A172 (cell line): ENCODE measurements at regions not wholly inside any gene's neighbourhood (a gene's known extent, or its start where the extent isn't known, plus 50 kb on each side); places are given as distances from the start of the nearest gene placed in this dataset.

Experiments
- DNase-seq: peaks from one replicate; pipeline ENCODE4 v3.0.0-alpha.2; 2015; ENCODE audit warnings: low spot score

DNA sequence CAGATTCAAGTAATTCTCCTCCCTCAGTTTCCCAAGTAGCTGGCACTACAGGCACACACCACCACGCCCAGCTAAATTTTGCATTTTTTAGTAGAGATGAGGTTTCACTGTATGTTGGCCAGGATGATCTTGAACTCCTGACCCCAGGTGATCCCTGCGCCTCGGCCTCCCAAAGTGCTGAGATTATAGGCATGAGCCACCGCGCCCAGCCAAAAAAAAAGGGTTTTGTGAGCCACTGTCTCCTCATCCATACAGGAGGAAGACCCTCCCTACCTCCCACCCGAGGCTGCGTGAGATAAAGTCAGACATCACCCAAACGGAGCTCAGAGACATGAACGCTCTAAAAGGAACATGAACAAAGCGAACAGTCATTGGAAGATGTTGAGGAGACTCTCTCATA is 745.7 kb downstream of the BRD1 start:
- no peak for DNase-seq

DNA sequence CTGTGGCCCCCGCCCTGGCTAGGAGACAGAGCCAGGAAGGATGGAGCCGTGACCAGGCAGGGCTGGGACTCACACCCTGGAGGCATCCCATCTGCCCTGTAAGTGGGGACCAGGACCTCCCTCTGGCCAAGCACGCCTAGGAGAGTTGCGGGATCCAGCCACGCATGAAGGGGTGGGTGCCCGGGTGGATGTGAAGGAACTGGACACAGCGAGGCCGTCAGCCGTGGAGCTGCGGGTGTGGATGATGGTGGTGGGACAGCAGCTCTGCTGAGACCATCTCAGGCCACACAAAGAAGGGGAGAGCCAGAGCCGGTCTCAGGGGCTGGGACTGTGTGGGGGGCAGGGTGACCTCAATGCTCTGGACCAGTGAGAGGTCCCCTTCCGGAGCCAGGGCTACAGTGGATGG is 746.4 kb downstream of the BRD1 start:
- DNase-seq, result no peak

DNA sequence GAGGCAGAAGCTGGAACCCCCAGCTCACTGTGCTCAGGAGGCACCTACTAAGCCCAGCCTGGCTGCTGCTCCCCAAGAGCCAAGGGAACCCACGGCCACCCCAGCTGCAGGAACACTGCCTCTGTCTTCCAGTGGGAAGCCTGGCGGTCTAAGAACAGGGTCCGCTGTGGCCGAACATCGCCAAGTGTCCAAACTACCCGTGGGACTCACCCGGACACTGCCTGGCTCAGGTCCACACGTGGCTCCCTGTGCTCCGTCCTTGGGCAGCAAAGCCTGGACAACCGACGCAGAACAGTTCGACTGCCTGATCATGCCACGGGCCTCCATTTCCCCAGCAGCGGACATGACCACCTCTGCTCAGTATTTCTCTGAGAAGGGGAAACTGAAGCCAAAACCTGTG is 747.0 kb downstream of the BRD1 start:
- no peak for DNase-seq

DNA sequence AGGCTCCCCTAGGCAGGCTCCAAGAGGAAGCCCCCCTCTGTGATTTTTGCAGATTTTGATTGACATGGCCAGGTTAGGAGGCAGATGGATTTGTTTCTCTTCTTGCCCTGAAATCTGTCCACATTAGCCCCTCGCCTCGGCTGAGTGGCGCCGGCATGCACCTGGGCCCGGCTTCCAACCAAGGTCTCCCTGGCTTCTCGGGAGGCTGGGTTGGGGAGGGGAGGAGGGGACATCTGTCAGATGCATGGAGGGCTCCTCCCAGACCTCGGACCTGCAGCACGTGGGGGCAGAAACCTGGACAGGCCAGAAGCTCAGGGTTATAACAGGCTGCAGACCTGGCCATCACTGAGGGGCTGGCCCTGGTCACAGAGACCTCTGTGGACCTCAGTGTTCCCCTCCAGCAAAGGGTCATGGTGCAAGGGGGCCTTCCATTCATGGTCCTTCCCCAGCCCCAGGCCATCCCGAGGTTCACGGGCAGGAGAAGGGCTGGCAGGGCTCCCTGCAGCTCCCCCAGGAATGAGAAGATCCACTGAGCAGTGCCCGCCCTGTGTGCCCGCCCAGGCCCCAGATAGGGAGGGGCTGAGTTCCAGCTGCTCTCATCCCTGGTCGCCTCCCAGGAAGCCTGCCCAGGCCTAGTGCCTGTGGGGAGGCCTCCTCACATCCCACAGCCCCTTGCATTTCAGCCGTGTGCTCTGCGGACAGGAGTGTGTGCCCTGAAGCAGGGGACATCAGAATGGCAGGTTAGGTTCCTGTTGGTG is 747.8 kb downstream of the BRD1 start:
- no peak for DNase-seq

DNA sequence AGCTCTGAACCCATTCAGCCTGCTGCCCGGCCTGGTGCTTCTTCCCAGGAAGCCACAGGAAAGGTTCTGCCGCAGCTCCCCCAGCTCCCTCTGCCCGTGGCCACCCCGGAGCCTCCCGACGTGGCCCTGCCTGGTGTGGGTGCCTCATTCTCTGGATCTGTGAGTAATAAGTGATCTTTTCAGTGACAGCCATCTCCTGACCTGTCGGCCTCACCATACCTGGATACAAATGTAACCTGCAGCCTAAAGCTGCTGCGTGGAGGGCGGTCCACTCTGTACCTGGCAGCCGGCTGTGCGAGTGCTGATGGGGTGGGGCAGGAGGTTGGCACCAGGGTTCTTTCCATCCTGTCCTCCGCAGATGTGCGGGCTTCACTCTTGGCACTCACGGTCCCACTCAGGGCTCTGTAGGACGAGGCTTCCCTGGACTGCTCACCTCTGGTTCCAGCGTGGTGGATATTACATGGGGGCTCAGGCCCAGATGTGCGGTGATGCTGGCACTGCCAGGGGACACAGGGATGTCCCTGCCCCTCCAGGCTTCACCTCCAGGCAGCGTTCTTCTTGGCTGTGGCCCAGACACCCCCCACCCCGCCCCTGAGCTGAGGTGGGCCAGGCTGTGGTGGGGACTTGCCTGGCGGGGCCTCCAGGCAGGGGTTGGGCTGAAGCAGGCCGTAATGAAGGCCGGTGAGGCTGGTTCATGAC is 748.5 kb downstream of the BRD1 start:
- DNase-seq, result no peak

DNA sequence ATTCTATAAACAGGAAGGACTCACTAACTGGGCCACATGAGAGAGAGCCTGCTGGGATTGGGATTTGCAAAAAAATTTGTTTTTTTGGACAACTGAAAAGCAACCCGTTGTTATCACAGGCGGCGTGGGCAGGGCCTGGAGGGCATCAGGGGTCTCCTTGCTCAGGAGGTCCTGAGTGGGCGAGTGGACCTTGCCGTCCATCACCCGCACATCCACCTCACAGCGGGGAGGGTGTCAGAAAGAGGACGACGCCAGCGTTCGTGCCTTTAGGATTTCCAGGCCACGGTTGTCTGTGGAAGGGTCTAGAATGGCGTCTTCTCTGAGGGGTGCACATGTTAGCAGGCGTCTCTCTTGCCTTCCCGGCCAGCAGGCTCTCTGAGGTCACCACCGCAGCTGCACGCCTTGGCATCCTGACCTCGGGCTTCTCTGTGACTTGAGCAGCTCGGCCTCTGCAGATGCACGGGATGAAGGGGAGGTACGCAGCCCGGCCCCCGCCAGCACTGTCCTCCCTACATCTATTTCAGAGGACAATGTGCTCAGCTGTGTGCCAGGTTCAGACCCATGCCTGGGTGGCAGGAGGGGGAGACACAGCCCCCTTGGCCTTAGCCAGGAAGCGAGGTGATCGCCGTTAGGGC is 749.5 kb downstream of the BRD1 start:
- no peak for DNase-seq

DNA sequence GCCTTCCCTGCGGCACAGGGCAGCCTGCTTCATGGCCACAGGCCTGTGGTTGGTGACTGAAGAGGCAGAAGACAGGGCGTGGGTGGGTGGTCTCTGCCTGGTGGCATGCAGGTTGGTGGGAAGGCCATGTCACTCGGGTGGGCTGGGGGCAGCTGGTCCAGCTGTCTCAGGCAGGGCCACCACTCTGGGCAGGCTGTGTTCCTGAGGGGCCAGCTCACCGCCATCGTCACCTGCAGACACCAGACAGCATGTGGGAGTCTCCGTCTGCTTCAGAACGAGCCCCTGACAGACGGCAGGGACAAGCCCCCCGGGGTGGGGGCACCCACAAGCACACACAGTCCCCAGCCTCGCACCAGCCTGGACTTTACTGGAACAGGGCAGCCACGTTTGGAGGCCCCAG is 750.1 kb downstream of the BRD1 start:
- no peak for DNase-seq

DNA sequence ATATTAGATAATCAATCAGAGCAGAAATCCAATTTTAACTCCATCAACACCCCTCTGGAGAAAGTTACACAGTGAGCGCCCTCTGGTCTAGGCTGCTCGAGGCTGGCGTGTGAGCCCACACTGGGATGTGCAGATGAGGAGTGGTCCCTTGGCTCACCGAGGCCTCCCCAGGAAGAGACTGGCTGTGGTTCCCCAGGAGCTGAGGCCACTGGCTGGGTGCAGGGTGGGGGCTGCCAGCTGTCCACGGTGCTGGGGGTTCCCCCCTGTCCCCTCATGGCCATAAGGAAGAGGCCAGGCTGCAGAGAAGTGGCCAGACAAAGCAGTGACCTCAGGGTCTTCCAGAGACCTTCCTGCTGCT is 750.7 kb downstream of the BRD1 start:
- DNase-seq, result no peak

DNA sequence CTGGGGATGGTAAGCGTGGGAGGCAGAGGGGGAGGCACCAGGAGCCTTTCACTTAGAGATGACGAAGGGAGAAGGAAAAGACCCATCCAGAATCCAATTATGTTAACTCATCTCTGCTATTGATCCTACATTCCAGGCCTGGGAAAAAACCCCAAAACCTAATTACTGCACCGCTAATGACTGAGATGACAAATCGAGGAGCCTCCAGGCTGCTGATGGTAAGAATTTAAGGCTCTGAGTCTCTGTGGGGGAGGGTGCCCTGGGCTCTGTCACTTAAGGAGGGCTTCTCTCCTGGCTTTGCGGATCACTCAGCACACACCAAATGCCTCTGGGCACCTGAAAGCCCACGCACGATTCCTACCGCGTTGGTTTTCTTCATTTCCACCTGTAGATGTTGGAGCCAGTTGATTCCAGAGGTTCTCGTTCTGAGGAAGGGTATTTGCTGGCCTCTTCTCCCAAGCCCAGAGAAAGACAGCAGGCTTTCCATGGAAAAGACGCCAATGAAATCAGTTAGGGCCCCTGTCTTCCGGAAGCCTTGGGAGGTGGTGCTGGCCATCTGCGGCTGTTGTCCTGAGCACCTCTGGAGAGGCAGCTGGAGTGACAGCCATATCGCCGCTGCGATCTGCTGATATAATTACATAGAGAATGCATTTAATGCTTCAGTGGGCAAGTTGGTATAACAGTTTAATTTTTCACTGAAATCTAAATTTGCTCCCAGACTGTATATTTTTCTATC is 751.2 kb downstream of the BRD1 start:
- no peak for DNase-seq

DNA sequence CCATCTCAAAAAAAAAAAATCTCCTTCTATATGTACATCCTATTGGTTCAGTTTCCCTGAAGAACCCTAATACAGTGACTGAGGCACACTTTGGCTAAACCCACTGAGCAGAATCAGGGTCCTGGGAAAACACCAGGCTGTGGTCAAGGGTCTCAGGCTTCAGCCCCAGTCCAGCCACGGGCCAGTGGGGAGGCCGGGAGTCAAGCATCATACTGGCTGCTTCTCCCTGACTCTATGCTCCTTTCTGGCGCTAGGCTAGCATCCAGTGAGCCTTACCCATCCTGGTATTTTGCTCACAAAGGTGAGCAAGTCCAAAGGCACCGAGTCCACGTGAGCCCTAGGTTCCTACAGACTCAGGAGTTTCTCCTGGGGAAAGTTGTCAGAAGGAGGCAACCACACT is 752.5 kb downstream of the BRD1 start:
- no peak for DNase-seq

DNA sequence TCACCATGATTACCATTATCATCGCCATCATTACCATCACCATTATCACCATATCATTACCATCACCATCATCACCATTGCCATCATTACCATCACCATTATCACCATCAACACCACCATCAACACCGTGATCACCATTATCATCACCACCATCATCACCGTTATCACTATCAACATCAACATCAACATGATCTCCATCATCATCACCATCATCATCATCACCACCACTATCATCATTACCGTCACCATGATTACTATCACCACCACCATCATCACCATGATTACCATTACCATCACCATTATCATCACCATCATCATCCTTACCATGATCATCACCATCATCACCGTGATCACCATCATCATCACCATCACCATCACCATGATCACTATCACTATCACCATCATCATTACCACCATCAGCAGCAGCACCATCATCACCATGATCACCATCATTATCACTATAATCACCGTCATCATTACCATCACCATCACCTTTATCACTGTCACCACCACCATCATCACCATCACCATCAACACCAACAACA is 753.7 kb downstream of the BRD1 start:
- DNase-seq, result no peak

DNA sequence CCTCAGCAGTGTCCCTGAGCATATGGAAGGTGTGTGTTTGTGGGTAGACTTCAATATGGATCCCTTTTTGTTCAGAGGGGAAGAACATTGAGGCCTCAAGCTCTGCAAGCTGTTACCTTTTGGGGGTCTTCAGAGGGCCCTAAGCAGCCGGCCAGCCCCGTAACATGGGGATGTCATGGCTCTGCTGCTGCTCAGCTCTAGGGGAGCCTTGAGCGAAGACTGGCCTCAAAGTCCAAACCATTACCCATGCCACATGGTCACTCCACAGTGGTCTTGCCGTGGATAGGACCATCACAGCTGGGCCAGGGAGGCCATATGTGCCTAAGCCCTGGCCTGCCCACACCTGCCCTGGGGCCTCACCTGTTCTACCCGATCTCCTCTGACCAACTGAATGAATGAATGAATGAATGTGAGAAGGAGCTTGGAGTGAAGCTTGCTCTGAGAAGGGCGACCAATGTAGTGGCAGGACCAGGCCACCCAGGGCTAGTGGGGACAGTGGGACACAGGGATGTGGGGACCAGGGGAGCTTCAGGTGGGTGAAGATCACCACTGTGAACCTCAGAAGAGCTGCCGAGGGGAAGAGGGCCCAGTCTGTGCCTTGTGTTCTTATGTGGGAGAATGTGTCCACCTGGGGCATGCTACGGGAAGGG is 754.6 kb downstream of the BRD1 start:
- DNase-seq, result no peak

DNA sequence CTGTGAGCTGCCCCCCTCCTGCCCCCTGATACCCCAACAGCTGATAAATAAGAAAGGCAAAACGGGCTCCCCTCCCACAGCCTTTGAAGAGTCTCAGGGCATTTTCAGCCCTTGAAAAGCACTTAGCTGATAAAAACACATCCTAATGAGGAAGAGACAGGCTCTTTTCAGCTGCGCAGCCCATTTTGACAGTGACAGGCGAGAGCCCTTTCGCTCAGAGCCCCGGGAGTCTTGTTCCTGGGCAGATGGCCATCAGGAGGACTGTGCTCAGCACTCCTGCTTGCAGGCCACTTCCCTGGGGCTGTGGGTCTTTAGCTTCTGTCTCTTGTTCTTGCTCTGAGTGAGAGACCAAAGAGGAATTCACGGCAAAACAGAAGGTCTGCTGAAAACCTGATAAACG is 757.2 kb downstream of the BRD1 start:
- no peak for DNase-seq

DNA sequence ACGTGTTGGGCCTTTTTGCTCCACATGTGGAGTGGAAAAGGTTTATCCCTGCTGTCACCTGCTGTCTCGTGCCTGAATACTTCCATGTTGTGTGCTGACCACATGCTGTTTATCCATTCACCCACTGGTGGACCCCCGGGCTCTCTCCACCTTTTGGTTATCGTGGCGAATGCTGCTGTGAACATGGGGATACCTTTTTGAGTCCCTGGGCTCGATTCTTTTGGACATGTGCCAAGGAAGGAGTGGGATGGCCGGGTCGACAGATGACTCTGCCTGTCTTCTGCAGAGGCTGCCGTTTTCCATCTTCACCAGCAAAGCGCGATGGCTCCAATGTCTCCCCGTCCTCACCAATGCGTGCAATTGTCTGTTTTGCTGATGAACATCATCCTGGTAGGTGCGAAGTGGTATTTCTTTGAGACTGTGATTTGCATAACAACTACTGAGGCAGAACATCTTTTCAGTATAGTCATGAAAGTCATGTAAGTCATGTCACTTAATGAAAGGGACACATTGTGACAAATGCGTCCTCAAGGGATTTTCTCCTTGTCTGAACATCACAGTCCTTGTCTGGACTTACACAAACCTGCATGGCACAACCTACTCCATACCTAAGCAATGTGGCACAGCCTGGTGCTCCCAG is 758.7 kb downstream of the BRD1 start:
- no peak for DNase-seq

DNA sequence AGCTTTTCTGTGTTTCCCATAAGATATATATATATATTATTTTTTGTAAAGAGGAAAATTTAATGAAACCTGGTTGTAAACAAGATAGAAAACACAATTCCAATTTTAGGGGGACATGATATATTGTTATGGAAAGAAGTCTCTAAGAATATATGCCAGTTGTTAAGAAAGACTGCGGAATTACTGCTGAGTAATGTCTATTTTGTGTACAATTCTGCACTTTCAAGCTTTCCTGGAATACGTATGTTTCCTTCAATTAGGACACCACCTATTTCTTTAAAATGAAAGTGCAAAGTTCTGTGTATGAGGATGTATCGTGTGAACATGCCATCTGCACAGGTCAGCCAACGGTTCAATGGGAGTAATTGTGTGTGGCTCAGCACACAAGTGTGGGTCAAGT is 760.2 kb downstream of the BRD1 start:
- no peak for DNase-seq

DNA sequence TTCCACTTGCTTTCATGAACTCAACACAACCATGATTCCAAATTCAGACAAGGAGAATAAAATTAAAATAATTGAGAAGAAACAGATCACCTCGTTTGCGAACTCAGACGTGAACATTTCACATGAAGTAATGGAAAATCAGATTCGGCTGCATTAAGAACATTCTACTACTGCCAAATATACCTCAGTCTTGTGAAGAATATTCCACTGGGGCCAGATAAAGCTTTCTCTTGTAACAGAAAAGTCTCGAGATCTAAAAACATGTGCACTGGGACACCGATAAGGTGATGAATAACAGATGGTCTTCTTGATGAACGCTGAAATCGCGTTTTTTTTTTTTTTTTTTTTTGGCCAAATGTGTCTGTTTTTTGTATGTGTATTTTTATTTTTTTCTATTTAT is 761.1 kb downstream of the BRD1 start:
- no peak for DNase-seq

DNA sequence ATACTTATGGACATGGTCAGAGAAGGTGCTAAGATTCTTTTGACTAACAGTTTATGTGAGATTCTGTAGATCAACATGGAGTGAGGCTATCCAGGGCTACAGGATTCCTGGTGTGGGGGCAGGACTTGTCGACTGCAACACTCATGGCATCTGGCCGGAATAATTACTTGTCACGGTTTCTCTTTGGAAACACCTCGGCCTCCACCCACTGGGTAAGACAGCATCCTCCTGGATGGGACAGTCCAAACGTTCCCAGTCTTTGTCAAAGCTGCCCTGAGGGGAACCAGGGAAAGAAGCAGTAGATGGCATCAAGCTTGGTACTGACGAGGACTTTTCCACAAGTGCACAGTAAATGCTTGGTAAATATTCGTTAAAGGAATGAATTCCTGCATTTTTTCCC is 762.8 kb downstream of the BRD1 start:
- no peak for DNase-seq

DNA sequence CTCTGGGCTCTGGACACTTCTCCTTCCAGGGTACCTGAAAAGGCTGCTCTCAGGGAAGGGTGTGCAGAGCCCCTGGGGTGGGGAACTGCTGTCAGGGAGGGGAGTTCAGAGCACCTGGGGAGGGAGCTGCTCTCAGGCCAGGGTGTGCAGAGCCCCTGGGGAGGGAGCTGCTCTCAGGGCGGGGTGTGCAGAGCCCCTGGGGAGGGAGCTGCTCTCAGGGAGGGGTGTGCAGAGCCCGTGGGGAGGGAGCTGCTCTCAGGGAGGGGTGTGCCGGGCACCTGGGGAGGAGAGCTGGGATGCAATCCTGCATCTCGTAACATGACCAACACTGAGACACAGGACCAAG is 764.2 kb downstream of the BRD1 start:
- no peak for DNase-seq

DNA sequence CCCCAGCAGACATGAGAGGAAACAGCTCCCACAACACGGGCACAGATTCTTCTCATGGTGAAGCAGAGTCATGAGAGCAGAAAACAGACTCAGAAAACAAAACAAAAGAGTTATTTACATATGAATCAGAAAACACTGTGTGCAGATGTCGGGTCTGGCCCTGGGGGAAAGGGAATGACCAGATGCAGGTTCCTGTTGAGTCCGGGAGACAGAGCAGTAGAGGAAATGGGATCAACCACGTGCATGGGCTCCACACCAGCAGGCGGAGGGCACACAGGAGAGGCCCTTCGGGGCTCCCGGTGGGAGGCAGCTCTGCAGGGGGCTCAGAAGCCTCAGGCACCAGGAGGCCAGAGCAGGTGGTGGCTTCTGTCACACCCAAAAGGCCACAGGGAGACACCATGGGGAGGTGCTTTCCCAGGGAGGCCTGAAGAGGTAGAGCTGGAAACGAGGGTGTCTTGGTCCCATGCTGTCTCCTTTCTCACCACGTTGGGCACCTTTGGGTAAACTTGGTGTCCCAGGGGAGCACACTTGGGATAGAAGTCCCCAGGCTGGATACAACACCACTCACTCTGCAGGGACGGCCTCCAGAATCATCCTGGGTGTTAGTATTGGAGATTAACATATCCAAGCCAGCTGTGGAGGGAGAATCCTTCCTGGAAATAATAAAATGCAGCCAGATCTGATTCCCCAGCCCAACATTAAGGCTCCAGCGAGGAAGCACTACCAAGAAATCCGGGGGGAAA is 764.7 kb downstream of the BRD1 start:
- no peak for DNase-seq

DNA sequence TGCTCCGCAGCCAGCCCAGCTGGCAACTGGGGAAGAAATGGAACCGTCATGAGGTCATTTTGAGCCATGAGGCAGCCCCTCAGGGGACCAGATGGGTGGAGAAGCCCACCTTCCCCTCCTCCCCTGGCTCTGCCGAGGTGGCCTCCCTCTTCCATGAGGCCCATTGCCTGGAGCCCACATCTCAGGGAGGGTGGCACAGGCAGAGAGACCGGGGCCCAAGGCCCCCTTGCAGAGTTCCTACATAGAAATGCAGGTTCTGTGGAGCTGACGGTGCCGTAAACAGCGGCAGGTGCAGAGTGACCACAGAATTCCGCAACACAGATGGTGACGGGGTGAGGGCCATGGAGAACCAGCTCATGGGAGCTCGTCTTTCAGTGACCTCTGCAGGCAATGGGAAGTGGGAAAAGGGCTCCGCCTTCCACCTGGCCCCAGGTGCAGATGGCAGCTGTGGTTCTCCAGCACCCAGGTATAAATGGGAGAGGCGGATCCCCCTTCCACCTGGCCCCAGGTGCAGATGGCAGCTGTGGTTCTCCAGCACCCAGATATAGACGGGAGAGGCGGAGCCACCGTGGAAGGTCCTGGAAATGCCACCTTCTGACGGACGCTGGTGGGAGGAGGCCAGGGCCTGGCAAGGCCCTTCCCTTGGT is 765.4 kb downstream of the BRD1 start:
- no peak for DNase-seq
